SK-N-SH treated with all-trans-retinoic acid at 6 μM for 48 hours (cell line): ENCODE measurements at regions not wholly inside any gene's neighbourhood (a gene's known extent, or its start where the extent isn't known, plus 50 kb on each side); places are given as distances from the start of the nearest gene placed in this dataset.

Experiments used
- ISL1 ChIP-seq: fragments of 250-450 bp; sonication (Bioruptor Pico); IDR thresholded peaks from 2 replicates; pipeline ENCODE4 v2.1.2; 2022; ENCODE audit warnings: mild to moderate bottlenecking, moderate library complexity
- RARB ChIP-seq: fragments of 250-450 bp; sonication (Bioruptor Pico); IDR thresholded peaks from 2 replicates; pipeline ENCODE4 v1.8.0; 2021; ENCODE audit warnings: mild to moderate bottlenecking, moderate library complexity

DNA sequence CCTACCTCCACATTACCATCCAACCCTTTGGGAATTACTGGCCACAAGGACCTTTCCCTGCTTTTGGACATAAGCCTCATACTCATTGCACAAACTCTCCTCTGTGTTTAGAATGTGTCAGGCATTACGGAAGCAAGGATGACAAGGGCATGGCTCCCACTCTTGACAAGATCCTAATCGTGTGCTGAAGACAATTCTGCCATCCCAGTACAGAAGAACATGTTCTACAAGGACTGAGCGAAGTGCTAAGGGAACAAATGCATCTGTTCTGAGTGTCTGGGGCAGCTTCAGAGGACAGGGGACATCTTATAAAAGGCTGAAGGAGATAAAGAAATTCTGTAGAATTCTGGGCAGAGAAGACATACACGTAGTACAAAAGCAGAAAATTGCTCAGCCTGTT lies 378.5 kb upstream of the CAMK1G start:
- no peak for TF ChIP-seq ISL1 (CRISPR knock-in tag)
- TF ChIP-seq RARB = no peak
